ENCODE measurements at regions not wholly inside any gene's neighbourhood (a gene's known extent, or its start where the extent isn't known, plus 50 kb on each side); places are given as distances from the start of the nearest gene placed in this dataset.

GRCh38 chr2:128368437-128369107 lies 49.9 kb upstream of the HS6ST1 start:
- no peak for DNase-seq (ENCODE audit: low read depth, low spot score)
- H3K27ac ChIP-seq, result no peak overlapping the region

DNA sequence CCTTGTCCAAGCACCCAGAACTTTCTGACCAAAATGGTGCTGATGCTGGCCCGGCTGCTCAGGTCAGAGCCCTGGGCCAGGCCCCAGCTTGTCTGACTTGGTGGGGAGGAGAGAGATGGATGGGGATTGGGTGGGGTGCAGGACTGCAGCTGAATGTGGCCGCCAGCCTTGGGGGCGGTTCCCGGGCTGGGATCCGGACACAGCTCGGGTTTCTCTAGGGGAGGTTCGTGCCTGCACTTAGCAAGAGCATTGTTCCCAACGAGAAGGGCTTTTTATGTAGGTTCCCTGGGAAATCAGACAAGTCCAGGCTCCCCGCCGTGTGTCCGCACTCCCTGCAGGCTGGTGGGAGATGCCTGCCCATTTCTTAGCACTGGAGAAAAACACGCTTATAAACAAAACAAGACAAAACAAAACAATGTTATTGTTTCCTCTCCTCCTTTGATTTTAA lies 50.5 kb upstream of the HS6ST1 start:
- no peak overlapping the region for H3K27ac ChIP-seq
- DNase-seq (ENCODE audit: low read depth, low spot score), result no peak

GRCh38 chr2:128369602-128370467 lies 51.2 kb upstream of the HS6ST1 start:
- no peak for DNase-seq (ENCODE audit: low read depth, low spot score)
- H3K27ac ChIP-seq, result no peak overlapping the region

- DNase-seq (ENCODE audit: low read depth, low spot score), result no peak
Measured at GRCh38 chr2:128370468-128371247, 52.0 kb upstream of the HS6ST1 start.

GRCh38 chr2:128371248-128371630 lies 52.6 kb upstream of the HS6ST1 start:
- no peak overlapping the region for H3K27ac ChIP-seq
- no peak for DNase-seq (ENCODE audit: low read depth, low spot score)

More at GRCh38 chr2:128370468-128371247, 52.0 kb upstream of the HS6ST1 start:
- no peak overlapping the region for H3K27ac ChIP-seq

GRCh38 chr2:128371648-128372345 lies 53.1 kb upstream of the HS6ST1 start:
- H3K27ac ChIP-seq, result no peak overlapping the region
- no peak for DNase-seq (ENCODE audit: low read depth, low spot score)

- no peak for DNase-seq (ENCODE audit: low read depth, low spot score)
- no peak overlapping the region for H3K27ac ChIP-seq
Measured at GRCh38 chr2:128372621-128373341, 54.1 kb upstream of the HS6ST1 start.

DNA sequence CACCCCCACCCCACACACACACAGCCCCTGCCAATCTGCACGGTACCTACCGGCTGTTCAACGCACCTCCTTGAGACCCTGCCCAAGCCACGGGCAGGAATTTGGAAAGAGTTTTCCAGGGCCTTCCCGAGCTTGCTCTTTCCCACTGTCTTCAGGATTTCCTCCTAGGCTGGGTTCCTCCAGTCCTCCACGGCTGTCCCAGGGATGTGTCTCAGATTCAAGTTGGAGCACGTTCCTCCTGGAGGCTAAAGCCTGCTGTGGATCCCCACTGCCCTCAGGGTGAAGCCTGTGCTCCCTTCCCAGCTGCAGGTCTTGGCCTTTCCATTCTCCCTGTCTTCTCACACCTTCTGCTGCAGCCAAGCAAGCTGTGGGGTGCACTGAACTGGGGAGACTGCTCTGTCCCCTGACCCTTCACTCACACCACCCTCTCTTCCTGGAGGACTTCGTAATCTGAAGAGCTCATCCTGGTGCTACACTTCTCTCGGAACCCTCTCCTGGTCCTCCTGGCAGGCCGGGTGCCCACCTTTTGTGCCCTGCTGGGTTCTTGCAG lies 54.9 kb upstream of the HS6ST1 start:
- H3K27ac ChIP-seq, result peak overlapping the region; percentile 66

GRCh38 chr2:128374001-128374710 lies 55.5 kb upstream of the HS6ST1 start:
- DNase-seq (ENCODE audit: low read depth, low spot score), result peak; percentile 49
- peak overlapping the region; percentile 66 for H3K27ac ChIP-seq

More for the DNA sequence above, 54.9 kb upstream of the HS6ST1 start:
- no peak for DNase-seq (ENCODE audit: low read depth, low spot score)

DNA sequence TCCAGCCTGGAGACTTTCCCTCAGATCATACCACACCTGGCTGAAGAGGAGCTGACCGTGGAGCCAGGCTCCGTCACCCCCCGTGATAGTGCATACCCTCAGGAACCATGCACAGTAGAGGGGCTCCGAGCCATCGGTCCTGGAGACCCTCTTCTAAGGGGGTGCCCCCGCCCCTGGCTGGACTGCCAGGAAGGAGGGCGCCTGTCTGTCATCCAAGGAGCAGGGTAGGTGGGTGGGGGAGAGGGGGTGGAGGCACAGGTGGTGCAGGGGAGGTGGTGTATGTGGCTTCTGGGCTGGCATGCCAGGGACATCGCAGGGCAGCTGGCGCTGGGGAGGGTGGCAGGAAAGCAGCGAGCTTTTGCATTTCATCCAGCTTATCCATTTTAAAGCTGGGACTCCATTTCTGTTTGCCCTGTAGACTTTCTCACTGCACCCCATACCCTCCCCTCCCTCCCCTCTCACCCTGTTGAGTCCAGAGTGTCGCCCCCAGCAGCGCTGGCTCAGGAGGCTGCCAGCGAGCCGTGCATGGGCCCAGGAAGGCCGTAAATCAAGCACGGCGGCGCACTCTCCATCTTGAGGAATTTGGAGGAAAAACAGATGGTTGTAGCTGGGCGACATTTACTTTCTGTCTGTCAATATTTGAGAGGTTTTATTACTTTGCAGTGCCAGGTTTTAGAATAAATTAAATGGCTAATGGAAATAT lies 56.2 kb upstream of the HS6ST1 start:
- peak overlapping the region; percentile 66 for H3K27ac ChIP-seq
- DNase-seq (ENCODE audit: low read depth, low spot score), result no peak

- no peak for DNase-seq (ENCODE audit: low read depth, low spot score)
- H3K27ac ChIP-seq, result peak overlapping the region; percentile 66
Measured at GRCh38 chr2:128375454-128375853, 56.8 kb upstream of the HS6ST1 start.

GRCh38 chr2:128376241-128377041 lies 57.8 kb upstream of the HS6ST1 start:
- no peak overlapping the region for H3K27ac ChIP-seq
- no peak for DNase-seq (ENCODE audit: low read depth, low spot score)

- DNase-seq (ENCODE audit: low read depth, low spot score), result no peak
- no peak overlapping the region for H3K27ac ChIP-seq
Measured at GRCh38 chr2:128377071-128377910, 58.6 kb upstream of the HS6ST1 start.

- H3K27ac ChIP-seq, result no peak overlapping the region
- no peak for DNase-seq (ENCODE audit: low read depth, low spot score)
Measured at GRCh38 chr2:128378231-128379020, 59.8 kb upstream of the HS6ST1 start.

All from epithelial cell of prostate (primary cell).